GM21737 (cell line): ENCODE measurements at regions not wholly inside any gene's neighbourhood (a gene's known extent, or its start where the extent isn't known, plus 50 kb on each side); places are given as distances from the start of the nearest gene placed in this dataset.

Experiments used
- ATAC-seq: cut with Tn5 transposase; IDR thresholded peaks from one replicate; pipeline ENCODE4 v1.9.1; 2021; ENCODE audit warnings: mild to moderate bottlenecking, moderate library complexity; ENCODE audit not compliant: unreplicated experiment

DNA sequence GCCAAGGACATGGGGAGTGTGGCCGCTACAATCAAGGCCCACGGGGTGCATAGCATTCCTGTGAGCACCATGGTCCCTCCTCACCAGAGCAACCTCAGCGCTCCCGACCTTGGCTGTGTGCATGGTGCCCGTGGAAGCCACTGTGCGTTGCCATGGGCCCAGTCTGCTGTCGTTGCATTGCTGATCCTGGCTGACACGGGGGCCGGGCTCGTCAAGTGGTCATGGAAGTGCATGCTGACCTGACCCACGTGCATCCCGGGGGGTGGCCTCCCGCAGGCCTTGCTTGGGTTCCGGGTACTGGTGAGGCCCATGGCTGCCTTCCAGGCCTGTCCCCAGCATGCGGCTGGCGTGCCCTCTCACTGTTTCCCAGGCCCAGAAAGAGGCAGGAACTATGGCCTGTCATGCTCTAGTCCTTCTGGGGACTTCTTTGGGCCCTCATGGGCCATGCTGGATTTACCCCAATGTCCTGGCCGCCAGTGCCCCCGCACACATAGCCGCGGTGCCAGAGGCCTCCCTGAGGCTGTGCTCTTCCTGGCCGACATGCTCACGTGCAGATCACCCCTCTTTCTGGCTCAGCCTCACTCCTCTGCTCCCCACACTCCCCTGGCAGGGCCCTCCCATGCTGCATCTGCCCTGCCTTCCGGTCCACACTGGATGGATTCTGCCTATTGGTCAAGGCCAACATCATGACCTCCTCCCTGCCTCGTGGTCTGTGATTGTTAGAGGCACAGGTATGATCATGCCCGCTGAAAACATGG is 1258.0 kb downstream of the BRD1 start:
- ATAC-seq = no peak

DNA sequence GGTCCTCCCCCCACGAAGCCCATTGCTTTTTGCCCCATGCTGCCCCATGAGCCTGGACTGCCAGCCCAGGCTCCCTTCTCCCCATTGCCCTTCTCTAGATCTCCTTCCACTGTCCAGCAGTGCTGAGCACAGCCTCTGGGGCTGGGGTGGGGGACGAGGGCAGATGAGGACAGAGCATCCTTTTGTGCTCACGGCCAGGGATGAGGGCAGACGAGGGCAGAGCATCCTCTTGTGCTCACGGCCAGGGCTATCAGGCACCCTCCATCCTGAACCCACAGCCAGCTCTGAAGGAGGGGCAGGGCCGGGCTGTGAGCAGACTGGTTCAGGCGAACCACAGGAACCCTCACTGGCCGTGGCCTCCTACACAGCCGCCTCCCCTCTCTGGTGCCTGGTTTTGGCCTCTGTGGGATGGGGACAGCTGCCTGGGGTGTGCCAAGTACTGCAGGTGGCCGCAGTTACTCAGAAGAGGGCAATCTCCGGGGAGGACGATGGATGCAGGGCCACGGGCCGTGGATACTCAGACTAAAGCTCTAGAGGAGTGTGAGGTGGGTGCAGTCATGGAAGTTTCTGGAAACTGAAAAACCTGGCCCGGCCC is 1258.8 kb downstream of the BRD1 start:
- no peak for ATAC-seq

DNA sequence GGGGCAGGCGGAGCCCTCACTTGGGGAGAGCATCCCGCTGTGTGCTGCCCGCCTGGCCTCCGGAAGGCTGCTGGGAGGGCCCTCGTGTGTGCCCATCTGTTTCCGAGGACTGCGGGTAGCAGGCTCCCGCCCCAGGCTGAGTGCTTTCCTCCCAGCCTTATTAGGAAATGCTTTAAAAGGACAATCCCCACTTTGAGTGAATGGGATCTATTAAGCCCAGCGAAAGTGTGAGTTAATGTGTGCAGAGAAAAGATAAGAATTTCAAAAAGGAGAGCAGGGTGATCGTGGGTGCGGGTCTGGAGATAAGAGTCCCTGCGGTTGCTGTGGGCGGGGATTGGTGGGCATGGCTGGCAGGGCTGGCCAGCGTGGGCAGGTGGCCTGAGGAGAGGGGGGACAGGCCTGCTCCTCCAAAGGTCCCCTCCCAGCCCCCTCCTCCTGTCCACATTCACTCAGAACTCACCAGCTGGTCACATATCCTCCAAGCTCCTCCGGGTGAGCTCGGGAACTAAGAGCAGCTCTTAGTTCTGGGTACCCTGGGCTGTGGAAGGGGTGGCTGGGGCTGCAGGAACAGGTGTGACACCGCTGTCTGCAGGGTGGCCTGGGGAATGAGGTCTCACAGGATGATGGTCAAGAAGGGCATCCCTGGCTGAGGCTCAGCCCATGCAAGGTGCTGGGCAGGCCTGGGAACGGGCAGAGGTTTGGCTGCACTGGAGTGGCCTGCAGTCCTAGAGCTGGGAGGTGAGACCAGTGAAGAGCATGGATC is 1260.3 kb downstream of the BRD1 start:
- ATAC-seq = no peak

GRCh38 chr22:48566741-48567140 is 1260.9 kb downstream of the BRD1 start:
- ATAC-seq = no peak

- ATAC-seq = no peak
Observed at GRCh38 chr22:48565901-48566501, 1261.7 kb downstream of the BRD1 start.

- ATAC-seq = no peak
Observed at GRCh38 chr22:48564995-48565394, 1262.7 kb downstream of the BRD1 start.

DNA sequence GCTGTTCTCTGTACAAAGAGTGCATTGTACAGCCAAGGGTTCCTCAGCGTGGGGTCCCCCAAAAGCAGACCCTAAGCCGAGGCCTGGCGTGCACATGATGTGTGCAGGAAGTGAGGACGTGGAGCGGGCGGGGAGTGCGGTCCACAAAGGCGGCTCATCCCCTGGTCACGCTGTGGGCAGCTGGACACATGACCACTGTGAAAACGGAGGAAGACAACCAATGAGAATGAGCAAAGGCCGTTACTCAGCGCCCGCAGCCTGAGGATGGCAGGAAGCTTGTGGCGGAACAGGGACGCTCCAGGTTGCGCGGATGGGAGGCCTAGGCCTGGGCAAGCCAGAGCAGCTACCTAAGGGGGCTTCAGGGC is 1263.7 kb downstream of the BRD1 start:
- ATAC-seq = no peak

GRCh38 chr22:48563118-48563965 is 1264.3 kb downstream of the BRD1 start:
- ATAC-seq = no peak

DNA sequence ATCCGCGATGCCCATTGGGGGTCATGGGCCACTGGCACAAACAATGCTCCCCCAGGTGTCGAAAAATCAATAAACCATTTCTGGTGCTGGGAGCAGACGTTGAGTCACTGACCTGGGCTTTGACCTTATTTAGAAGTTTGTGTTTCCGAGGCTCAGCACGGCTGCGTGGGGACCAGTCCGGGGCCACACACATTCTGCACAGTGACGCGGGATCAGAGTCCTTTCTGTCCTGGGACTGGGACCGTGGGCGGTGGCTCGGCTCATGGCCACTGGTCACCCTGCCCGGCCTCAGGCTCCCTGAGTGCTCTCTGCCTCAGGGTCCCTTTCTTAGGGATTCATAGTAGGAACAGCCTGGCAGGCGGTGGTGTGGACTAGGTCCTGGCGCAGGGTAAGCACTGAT is 1266.0 kb downstream of the BRD1 start:
- no peak for ATAC-seq

GRCh38 chr22:48560836-48561235 is 1266.8 kb downstream of the BRD1 start:
- ATAC-seq = no peak

DNA sequence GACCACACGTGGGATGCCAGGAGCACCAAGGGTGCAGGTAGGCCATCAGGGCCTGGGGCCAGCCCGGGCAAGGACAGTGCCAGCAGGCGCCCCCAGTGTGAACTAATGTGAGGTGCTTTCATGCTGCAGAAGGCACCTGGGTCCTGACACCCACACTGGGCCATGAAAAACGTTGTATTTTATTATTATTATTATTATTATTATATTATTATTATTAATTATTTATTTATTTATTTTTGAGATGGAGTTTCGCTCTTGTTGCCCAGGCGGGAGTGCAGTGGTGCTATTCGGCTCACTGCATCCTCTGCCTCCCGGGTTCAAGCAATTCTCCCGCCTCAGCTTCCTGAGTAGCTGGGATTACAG is 1267.3 kb downstream of the BRD1 start:
- no peak for ATAC-seq

DNA sequence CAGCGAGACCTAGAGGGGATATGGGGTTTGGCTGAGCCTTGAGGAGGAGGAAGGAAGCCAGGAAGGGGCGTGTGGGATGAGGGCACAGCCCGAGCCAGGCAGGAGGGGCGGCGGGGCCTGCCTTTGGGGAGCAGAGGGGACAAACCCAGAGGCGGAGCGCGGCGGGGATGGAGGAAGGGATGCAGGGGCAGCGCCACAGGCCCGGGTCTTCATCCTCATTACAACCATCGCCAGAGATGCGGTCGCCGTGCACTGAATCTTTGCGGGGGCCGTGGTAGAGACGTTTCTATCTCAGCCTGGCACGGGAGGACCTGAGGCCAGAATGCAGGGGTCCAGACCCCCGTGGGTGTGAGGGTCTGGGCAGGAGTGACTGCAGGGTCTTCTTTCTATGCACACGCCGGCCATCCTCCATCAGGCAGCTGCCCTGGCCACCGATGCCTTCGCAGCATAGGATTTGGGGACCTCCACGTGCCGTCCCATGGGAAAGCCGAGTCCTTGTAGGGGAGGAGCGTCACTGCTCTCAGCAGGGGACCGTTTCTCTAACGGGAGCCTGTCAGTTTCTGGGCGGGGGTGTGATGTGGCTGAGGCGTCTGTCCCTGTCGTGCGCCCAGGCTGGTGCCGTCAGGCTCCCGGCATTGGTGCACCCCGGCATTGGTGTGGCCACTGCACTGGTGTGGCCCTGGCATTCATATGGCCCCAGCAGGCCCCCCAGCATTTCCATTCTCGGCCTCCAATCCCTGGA is 1267.9 kb downstream of the BRD1 start:
- no peak for ATAC-seq

DNA sequence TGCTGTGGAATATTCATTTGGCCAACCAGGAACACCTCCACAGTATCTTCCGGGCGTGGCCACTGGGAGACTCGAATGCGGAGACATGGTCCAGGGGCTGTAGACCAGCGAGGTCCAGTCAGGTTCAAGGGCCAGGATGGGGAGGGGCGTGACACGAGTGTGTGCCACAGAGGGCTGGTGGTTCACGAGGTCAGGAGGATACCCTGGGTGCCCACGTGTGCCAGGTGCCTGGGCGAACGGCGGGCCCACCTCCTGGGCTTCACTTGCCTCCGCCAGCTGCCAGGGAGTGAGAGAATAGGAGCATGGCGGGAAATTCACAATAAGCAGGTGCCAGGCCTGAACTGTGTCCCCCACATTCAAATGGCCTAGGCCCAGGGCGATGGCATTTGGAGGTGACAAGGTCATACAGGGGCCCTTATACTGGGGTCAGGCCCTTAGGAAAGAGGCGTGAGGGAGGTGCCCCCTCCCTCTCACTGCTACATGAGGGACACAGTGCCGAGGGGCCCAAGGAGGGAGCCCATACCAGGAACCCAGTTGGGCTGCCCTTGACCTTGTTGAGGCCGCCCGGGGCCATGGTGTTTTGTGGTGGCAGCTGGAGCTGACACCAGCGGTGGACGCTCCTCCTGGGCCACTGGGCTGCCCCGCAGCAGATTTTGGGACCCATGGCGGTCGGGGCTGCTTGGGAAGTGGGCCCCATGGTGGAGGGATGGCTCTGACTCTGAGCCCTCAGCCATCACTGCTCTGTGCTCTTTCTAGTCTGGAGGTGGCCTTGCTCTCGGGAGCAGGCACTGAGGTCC is 1268.9 kb downstream of the BRD1 start:
- no peak for ATAC-seq

DNA sequence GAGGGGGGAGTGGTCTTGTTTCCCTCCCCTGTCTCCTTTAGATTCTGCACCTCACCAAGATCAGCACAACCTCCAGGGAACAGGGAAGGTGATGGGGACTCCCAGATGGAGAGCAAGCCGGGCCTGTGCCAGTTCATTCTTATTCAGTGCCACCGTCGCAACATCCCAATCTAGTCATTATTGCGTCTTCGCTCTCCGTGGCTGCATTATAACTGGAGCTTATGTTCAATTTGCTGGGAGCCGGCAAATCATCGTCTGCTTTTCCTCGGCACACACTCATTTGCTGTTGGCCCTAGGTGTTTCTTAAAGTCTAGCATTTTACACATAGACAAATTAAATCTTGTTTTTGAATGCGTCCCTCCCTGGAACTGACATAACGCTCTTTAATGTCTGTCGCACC is 1269.7 kb downstream of the BRD1 start:
- no peak for ATAC-seq

DNA sequence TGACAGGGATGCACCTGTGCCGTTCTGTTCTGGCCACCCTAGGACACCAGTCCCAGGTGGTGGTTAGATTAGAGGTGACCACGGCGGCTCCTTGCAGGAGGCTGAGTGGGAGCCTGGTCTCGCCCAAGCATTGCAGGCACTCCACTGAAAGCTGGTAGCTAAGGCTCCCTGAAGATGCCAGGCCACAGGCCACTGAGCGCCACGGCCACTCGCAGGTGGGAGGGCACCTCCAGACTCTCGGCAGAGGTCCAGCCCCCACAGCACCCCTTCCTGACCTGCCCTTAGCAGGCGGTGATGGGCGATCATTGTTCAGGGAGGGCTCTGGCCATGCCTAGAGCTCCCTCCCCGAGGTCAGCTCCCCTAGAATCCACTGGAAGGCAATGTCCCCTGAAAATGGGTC is 1270.2 kb downstream of the BRD1 start:
- no peak for ATAC-seq

GRCh38 chr22:48556751-48557150 is 1270.9 kb downstream of the BRD1 start:
- no peak for ATAC-seq

GRCh38 chr22:48556222-48556621 is 1271.5 kb downstream of the BRD1 start:
- no peak for ATAC-seq

DNA sequence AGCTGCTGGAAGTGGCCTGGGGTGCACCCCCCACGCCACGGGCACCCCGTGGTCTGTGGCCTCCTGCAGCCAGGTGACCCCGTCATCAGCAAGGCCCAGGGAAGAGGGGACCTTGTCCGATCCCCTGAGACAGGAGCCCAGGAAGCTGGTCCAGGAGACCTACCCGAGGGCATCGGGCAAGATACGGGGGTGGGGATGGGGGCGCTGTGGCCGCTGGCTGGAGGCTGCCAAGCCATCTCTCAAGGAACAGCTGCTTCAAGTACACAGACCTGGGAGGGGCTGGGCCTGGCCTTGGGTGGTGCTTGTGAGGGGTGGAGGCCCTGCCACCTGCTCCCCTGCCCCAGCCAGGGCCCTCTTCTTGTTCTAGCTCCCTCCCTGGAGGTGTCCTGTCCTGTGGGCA is 1272.1 kb downstream of the BRD1 start:
- no peak for ATAC-seq

- no peak for ATAC-seq
Observed at GRCh38 chr22:48554893-48555572, 1272.6 kb downstream of the BRD1 start.
